HG03354 (cell line): ENCODE measurements at regions not wholly inside any gene's neighbourhood (a gene's known extent, or its start where the extent isn't known, plus 50 kb on each side); places are given as distances from the start of the nearest gene placed in this dataset.
"Not testable (repeated sequence)": the region's sequence is repeated elsewhere in the genome, so short reads cannot be mapped to it uniquely, and the experiment has no call there.

Experiments used
- ATAC-seq: cut with Tn5 transposase; IDR thresholded peaks from one replicate; pipeline ENCODE4 v1.9.1; 2021; ENCODE audit warnings: mild to moderate bottlenecking; ENCODE audit not compliant: unreplicated experiment, poor library complexity, severe bottlenecking

DNA sequence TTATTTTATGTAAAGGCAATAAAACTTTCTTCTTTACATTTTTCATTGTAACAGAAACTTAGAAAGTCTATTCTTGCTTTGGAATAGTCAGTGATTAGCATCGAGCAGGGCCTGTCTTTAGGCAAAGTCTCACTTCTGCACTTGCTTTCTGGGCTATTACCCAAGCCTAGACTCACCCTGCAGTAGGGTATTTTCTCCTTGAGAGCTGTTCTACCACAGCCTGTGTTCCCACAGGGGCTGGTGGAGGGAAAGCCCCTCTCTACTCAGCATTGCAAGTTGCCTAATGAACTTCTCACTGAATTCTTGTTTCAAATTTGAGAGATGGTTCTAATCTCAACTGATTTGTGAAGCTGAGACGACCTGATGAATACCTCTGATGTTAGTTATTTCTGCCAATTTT lies 111.7 kb upstream of the KLHL14 start:
- peak; percentile 87 for ATAC-seq

DNA sequence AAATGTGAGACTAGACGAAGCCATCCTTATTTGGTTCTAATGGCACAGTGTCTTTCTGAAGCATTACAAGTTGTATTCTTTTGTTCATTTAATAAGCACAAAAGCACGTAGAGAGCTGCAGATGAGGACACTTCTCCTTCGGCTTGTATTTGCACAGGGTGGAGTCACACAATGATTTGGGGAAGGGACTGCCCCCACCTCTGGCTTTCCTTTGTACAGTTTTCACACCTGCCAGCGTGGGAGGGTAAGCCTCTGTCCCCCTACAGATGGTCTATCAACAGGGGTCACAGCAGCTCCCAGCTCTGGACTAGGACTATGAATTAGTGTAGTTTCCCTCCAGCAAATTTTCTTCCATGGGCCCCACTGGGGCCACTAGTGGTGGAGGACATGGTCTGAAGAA lies 108.2 kb upstream of the KLHL14 start:
- ATAC-seq: no peak

DNA sequence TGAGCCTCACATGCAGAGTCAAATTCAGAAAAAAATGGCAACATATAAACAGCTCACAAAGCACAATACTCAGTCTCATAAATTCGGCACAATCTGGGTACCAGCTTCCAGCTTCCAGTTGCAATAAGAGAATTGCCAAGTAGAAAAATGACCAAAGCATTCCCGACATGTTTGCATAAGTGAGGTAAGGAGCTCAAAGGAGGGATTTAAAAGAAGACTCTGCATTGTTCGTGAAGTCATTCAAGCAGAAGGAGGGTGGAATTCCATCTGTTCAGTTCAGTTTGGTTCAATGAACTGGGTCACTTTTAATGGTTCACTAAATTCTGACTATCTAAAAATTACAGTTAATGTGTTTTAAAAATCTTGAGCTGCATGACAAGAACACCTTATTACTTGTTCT lies 106.7 kb upstream of the KLHL14 start:
- no peak for ATAC-seq

DNA sequence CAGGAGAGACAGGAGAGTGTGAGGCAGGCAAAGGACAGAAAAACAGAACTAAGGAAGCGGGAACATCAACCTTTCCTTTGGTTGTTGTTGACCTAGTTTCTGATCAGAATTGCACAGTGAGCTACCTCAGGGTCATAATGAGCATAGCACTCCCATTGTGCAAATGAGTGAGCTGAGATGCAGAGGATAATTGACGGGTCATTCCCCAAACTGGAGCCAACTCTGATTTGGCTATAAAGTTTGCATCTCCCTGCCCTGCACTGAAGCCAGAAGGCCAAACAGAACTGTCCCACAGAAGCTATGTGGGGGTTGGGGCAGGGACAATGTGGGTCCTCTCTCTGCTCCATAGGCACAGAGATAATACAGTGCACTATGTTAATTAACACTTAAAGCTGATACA lies 105.6 kb upstream of the KLHL14 start:
- ATAC-seq: no peak

DNA sequence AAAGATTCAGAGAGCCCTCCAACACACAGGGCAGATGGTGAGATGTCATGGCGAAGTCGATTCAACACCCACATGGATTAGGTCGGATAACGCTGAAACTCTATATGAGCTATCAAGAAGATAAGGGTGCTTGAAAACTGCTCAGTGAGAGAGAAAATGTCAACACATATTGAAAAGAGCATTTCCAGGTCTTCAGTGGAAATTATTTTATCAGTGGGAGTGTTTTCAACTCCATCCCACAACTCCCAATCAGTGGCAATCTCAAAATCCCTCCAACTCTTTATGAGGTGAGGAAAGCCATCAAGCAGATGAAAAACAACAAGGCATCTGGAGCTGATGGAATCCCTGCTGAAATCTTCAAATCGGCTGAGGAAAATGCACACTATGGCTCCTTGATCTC lies 104.5 kb upstream of the KLHL14 start:
- ATAC-seq: no peak

DNA sequence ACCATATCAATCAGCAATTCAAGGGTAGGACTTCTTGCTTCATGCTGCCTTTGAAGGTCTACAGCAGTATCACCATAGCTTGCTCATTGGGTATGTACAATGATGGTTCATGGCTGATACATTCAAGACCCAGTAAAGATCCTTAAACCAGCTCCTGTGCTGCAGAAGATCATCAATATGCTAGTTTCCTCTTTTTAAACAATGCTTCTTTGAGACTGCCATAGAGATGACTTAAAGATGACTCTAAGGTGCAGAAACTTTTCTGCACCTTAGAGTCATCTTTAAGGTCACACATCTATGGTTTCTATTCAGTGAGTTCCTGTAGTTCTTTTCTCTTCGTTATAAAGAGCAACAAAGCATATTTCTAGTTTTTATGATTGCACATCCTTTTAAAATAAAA lies 102.8 kb upstream of the KLHL14 start:
- no peak for ATAC-seq

DNA sequence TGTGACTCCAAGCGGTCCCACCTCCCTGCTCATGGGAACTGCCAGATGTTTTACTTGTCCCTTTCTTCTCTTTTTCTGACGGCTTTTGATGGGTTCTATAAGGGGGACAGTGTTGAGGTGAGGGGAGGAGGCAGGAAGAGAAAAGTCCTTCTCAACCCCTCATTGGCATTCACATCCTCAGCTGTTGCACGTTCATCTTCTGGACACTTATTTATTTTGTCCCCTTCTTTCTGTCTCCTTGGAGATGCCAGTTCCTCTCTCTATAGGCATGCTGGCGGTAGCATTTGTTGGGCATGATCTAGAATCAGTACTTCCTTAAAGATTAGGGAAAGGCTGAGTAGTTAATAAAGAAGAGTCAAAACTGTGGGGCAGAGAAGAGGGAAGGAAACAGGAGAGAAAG lies 99.0 kb upstream of the KLHL14 start:
- ATAC-seq: no peak

DNA sequence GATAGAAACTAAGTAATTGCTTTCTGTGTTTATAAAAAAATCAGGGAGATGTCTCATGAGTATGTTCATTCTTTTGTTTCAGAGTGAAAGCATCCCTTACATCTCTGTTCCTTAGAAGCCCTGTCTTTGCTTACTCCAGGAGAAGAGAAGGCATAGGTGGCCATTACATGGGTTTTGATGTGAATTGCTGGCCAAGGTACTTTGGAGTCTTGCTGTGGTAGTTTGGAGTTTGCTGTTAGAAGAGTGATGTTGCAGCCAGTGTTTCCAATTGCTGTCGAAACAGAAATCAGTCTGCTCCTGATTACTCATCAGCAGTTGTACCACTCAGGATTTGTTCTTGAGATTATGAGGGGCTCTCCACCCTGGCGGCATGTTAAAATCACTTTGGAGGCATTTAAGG lies 97.8 kb upstream of the KLHL14 start:
- ATAC-seq: no peak

DNA sequence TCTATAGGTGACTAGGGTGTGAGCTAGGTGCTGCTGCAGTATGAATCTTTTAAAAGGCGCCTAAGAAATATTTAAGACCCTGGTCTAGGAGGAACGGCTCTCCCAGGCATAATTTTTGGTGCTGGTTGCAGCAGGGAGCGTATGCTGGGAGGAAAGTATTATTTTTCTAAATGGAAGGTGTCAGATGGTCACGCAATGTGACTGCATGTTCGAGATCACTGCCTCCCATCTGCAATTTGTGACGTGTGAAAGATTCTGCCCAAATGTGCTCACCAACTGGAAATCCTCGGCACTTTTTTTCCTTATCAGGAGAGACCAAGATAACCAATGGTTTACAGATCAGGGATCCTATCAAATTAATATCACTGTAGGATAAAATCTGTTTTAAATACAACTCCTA lies 95.6 kb upstream of the KLHL14 start:
- no peak for ATAC-seq

DNA sequence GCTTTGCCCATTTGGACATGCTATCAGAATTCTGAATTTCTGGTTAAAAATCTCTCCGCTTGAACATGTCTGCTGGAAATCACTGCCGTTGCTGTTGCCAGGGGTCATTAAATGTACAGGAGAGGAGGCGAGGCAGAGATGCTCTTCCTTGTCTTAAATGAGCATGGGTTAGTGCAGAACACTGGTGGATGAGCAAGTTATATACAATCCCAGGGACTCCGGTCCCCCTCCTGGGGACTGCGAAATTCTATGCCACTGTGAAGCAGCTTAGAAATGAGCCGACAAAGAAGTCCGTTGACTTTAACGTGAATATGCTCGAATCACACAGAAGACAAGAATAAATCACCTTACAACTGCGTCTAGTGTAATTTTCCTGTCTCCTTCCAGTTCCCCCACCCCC lies 95.1 kb upstream of the KLHL14 start:
- no peak for ATAC-seq

DNA sequence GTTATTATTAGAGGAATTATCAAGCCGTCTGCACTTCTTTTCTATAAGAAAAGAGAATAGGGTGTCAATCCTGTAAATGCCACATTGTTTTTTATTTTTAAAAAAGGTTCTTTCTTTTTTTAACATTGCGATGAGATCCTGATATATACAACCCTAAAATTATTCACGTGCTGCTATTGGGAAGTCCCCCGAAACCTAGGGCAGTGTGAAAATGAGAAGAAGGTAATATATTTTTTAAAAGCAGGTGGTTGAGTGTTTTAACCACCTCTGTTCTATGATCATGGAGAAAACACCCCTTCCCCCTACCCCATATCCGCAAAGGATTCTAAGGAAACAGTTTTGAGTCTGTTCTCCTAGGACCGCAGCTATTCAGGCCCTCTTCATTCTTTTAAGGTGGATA lies 94.5 kb upstream of the KLHL14 start:
- ATAC-seq: peak; percentile 46

DNA sequence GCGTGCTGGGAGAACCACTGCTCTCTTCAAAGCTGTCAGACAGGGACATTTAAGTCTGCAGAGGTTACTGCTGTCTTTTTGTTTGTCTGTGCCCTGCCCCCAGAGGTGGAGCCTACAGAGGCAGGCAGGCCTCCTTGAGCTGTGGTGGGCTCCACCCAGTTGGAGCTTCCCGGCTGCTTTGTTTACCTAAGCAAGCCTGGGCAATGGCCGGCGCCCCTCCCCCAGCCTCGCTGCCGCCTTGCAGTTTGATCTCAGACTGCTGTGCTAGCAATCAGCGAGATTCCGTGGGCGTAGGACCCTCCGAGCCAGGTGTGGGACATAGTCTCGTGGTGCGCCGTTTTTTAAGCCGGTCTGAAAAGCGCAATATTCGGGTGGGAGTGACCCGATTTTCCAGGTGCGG lies 89.2 kb upstream of the KLHL14 start:
- ATAC-seq: not testable (repeated sequence)

DNA sequence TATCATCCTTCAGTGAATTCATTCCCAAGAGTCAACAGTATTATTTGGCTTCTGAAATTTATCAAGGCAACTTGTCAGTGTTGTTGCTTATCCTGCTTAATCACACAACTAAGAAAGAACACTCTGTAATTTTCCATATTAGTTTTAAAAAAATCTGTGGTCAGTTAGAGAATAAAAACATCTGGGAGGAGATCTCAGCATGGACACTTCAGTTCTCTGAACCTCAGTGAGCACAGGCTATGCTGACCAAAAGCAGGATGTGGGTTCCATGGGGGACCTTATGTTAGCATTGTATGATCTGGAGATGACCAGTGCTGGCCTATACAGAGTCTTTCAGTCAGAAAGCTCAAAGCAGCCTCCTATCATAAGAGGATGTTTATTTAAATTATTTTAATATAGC lies 79.1 kb upstream of the KLHL14 start:
- no peak for ATAC-seq

DNA sequence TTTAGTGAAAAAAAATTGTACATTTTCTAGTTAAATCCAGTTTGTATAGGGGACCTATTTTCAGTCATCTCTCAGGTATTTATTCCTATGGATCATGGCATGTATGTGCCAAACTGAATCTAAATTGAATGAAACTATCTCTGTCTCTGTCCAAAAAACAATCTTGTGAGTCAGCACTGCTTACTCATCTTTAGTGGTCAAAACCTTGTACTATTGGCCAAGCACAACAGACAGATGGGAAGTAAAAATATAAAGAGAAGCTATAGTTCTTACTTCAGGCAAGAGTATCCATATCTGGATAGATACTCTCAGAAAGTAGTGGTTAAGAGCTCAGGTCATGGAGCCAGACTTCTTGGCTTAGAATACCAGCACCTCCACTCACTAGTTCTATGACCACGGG lies 76.0 kb upstream of the KLHL14 start:
- no peak for ATAC-seq

DNA sequence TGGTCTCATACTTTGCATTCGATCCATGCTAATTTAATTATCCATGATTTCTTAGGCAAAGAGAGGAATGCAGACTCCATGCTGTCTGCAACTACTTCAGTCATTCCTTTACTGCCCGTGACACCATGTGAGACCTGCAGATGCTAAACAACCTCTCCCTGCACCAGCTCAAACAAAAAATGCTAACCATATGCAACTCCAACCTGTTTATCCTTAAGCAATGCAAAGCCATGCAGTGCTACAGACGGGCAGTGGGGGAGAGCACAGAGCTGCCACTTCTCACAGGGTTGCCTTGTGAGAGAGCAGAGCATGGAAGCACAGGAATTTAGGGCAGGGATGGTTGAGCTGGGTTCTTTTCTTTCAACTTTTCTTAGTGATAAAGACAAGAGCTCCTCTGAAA lies 74.9 kb upstream of the KLHL14 start:
- ATAC-seq: no peak

DNA sequence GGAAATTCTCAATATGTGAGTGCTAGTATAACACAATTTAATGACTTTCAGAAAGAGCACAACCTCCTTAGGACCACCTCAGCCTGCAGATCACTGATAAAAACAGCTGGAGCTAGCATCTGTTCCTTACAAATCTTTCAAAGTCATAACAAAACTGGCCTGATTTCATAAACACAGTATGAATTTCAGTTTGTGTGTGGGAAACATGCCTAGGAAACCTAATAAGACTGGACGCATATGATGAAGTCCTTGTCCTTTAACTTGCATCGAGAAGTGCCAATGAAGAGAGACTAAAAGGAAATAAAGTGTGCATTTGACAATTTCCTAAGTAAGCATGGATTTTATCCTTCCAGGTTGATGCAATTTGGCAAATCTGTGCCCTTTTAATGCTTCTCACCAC lies 74.1 kb upstream of the KLHL14 start:
- no peak for ATAC-seq

DNA sequence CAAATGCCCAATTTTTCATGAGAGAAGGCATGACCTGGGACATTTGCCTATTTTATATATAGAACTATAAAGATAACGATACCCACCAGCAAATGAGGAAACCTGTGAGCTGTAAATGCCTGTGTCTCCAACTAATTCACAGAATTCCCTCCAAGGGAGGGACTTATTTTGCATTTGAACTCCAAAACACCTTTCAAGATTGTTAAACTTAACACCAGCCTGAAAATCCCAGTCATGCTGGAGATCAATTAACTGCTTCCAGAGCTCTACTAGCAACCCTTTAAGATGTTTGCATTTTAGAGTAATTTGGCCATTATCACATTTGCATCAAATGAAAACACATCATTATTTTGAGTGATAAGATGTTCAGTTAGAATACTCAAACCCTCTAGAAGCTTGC lies 68.1 kb upstream of the KLHL14 start:
- ATAC-seq: no peak

DNA sequence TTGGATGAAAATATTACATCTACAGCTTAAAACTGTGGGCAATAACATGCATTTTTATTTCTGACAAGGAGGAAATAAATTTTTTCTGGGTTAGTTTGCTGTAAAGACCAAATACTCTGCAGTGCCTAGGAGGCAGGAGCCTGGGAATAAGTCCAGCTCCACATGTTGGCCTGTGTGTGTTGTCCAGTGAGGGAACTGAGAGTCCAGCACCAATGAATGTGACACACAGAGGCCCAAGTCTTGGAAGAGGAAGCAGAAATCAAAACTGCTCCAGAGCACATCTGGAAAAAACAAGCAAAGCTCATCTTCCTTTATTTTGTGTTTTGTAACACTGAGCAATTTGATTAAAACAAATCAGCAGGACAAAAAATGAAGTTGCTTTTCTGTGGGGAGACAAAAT lies 63.1 kb upstream of the KLHL14 start:
- no peak for ATAC-seq

DNA sequence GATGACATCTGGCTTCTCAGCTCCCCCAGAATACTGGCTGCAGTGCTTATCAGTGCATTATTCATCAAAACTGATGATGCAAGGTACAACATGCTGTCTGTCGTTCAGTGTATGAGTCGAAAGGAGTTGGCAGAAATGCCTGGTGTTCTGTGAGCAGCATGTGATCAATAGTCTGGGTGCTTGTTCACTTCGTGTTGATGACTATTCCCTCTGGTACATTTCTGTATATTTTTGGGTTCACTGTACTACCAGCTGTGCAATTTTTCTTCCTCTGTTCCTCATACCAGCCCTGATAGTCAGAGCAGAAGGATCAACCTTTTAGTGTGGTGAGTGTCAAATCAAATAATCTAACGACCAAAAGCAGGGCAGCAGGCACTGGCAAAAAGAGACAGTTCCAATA lies 59.0 kb upstream of the KLHL14 start:
- no peak for ATAC-seq

DNA sequence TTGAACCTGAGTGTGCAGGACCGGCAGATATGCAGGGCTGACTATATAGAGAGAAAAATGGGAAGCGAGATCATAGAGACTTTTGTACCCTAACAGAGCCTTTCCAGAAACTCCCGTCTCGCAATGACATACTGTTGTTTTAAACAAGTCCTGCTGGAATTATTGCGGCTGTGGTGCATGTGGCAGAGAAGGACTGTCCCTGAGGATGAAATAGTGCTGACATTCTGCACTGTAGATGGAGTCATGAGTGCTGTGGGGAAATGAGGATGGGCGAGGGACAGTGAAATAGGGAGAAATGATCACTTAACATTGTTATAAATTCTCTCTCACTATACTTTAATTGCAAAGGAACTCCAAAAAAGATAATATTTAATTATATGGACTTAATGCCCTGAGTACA lies 50.4 kb upstream of the KLHL14 start:
- no peak for ATAC-seq
